WTC11 (cell line): ENCODE measurements at regions not wholly inside any gene's neighbourhood (a gene's known extent, or its start where the extent isn't known, plus 50 kb on each side); places are given as distances from the start of the nearest gene placed in this dataset.

Source experiments
- ATAC-seq: fragments of 200-7000 bp; cut with Tn5 transposase; 2 replicates; pipeline ENCODE4 v1.10.0; 2021; ENCODE audit warnings: mild to moderate bottlenecking, moderate library complexity
- CTCF ChIA-PET: fragments of 300-600 bp; sonication (Branson Sonifier 250); formaldehyde crosslinking; loops from one replicate; lab custom pipeline; 2021; ENCODE audit warnings: antibody characterized with exemption; lab: Charles Lee
- POLR2A ChIA-PET: fragments of 350-600 bp; sonication (Branson Sonifier 250); formaldehyde crosslinking; loops from one replicate; lab custom pipeline; 2021; ENCODE audit warnings: antibody characterized with exemption; lab: Charles Lee
- DNase-seq: peaks from one replicate; pipeline ENCODE4 v3.0.0; 2021; ENCODE audit warnings: low spot score
- H3K27ac Mint-ChIP-seq: 2 replicates; pipeline ENCODE4 v1.8.0; 2021; ENCODE audit warnings: mixed read lengths
- H3K27me3 Mint-ChIP-seq: 2 replicates; pipeline ENCODE4 v1.8.0; 2021; ENCODE audit warnings: low read depth, mild to moderate bottlenecking, moderate library complexity, mixed read lengths
- H3K36me3 Mint-ChIP-seq: 2 replicates; pipeline ENCODE4 v1.8.0; 2021; ENCODE audit warnings: mixed read lengths
- H3K4me1 Mint-ChIP-seq: 2 replicates; pipeline ENCODE4 v1.8.0; 2022; ENCODE audit warnings: mixed read lengths
- H3K4me3 Mint-ChIP-seq: 2 replicates; pipeline ENCODE4 v1.8.0; 2021; ENCODE audit warnings: mild to moderate bottlenecking, moderate library complexity, mixed read lengths
- H3K9me3 Mint-ChIP-seq: 2 replicates; pipeline ENCODE4 v1.8.0; 2021; ENCODE audit warnings: mixed read lengths
- CBFB ChIP-seq: sonication (generic); formaldehyde crosslinking; IDR thresholded peaks from 2 replicates; pipeline ENCODE4 v1.8.1; 2022; ENCODE audit warnings: mild to moderate bottlenecking, low read depth, missing genetic modification reagents
- CREB1 ChIP-seq: sonication (generic); formaldehyde crosslinking; IDR thresholded peaks from 2 replicates; pipeline ENCODE4 v1.8.0; 2023; ENCODE audit warnings: mild to moderate bottlenecking, missing genetic modification reagents
- ELF4 ChIP-seq: sonication (generic); formaldehyde crosslinking; IDR thresholded peaks from 2 replicates; pipeline ENCODE4 v1.8.1; 2022; ENCODE audit warnings: low read depth, mild to moderate bottlenecking, moderate library complexity, missing genetic modification reagents
- ESRRA ChIP-seq: sonication (generic); formaldehyde crosslinking; IDR thresholded peaks from 2 replicates; pipeline ENCODE4 v1.8.1; 2022; ENCODE audit warnings: mild to moderate bottlenecking, missing genetic modification reagents, borderline replicate concordance
- ETV6 ChIP-seq: sonication (generic); formaldehyde crosslinking; IDR thresholded peaks from 2 replicates; pipeline ENCODE4 v1.8.1; 2022; ENCODE audit warnings: mild to moderate bottlenecking, missing genetic modification reagents
- HMGA2 ChIP-seq: fragments of 250-450 bp; sonication (Bioruptor Pico); IDR thresholded peaks from 2 replicates; pipeline ENCODE4 v1.4.0; 2021; ENCODE audit warnings: mild to moderate bottlenecking, moderate library complexity
- JAZF1 ChIP-seq: fragments of 250-450 bp; sonication (Bioruptor Pico); IDR thresholded peaks from 2 replicates; pipeline ENCODE4 v1.9.0; 2021; ENCODE audit warnings: moderate library complexity, mild to moderate bottlenecking, inconsistent platforms
- JUN ChIP-seq: sonication (generic); formaldehyde crosslinking; IDR thresholded peaks from 2 replicates; pipeline ENCODE4 v1.8.0; 2023; ENCODE audit warnings: mild to moderate bottlenecking, missing genetic modification reagents
- MXD4 ChIP-seq: fragments of 250-450 bp; sonication (Bioruptor Pico); IDR thresholded peaks from 2 replicates; pipeline ENCODE4 v1.8.0; 2021; ENCODE audit warnings: mild to moderate bottlenecking, moderate library complexity, borderline replicate concordance
- SMAD4 ChIP-seq: sonication (generic); formaldehyde crosslinking; IDR thresholded peaks from 2 replicates; pipeline ENCODE4 v1.8.0; 2022; ENCODE audit warnings: mild to moderate bottlenecking, missing genetic modification reagents
- TP53 ChIP-seq: sonication (generic); formaldehyde crosslinking; IDR thresholded peaks from 2 replicates; pipeline ENCODE4 v1.8.1; 2023; ENCODE audit warnings: mild to moderate bottlenecking, missing genetic modification reagents
- ZNF121 ChIP-seq: sonication (generic); formaldehyde crosslinking; IDR thresholded peaks from 2 replicates; pipeline ENCODE4 v1.8.0; 2023; ENCODE audit warnings: missing genetic modification reagents
- ZNF138 ChIP-seq: sonication (generic); formaldehyde crosslinking; conservative IDR thresholded peaks from 2 replicates; pipeline ENCODE4 v1.8.1; 2022; ENCODE audit warnings: mild to moderate bottlenecking, moderate library complexity, missing genetic modification reagents
- ZNF219 ChIP-seq: sonication (generic); formaldehyde crosslinking; IDR thresholded peaks from 2 replicates; pipeline ENCODE4 v1.8.0; 2023; ENCODE audit warnings: missing genetic modification reagents, mild to moderate bottlenecking, borderline replicate concordance
- TF ChIP-seq, protein P1 (sequence below): fragments of 250-450 bp; sonication (Bioruptor Pico); IDR thresholded peaks from 2 replicates; pipeline ENCODE4 v1.9.0; 2021; ENCODE audit warnings: mild to moderate bottlenecking
- TF ChIP-seq, protein P2 (sequence below): sonication (generic); formaldehyde crosslinking; IDR thresholded peaks from 2 replicates; pipeline ENCODE4 v1.8.0; 2022; ENCODE audit warnings: mild to moderate bottlenecking, missing genetic modification reagents
- TF ChIP-seq, protein P3 (sequence below): sonication (generic); formaldehyde crosslinking; IDR thresholded peaks from 2 replicates; pipeline ENCODE4 v1.8.1; 2023; ENCODE audit warnings: mild to moderate bottlenecking, missing genetic modification reagents
- TF ChIP-seq, protein P4 (sequence below): sonication (generic); formaldehyde crosslinking; IDR thresholded peaks from 2 replicates; pipeline ENCODE4 v1.8.0; 2022; ENCODE audit warnings: missing genetic modification reagents
- TF ChIP-seq, protein P5 (sequence below): sonication (generic); formaldehyde crosslinking; IDR thresholded peaks from 2 replicates; pipeline ENCODE4 v1.8.1; 2023; ENCODE audit warnings: mild to moderate bottlenecking, moderate library complexity, missing genetic modification reagents
- TF ChIP-seq, protein P6 (sequence below): fragments of 250-450 bp; sonication (Bioruptor Pico); IDR thresholded peaks from 2 replicates; pipeline ENCODE4 v1.9.0; 2021; ENCODE audit warnings: mild to moderate bottlenecking

DNA sequence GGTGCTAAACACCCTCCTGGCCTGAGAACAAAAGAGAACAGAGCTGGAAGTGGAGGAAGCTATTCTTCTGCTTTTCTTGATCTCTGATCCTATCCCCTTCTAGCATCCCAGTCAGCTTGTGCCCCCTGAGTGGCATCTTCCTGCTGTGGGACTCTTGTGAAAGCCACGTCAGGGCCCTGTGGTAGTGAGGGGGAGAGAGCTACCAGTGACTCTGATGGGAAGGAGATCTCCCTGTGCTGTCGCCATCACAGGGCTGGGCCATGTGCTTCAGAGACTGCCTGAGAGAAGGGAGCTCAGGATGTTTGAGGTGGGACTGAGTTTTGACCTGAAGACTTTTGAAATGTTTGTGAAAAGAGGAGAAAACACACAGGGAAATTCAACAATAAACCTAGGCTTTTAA, 107.6 kb upstream of the FUT8 start:
- H3K27ac Mint-ChIP-seq: no peak overlapping the region
- ChIA-PET CTCF (interaction anchor here (0.9 to 1.5 kb wide), 2 partner anchors 17 to 107 kb away, joined by 3 to 6 read pairs; partner anchors contain the start of gene FUT8), POLR2A (no interaction called here)
- DNase-seq: no peak
- peaks cover 2% of the 10 kb centered on the region; the same call in 1 of the 2 replicates for H3K27me3 Mint-ChIP-seq
- no peak for ATAC-seq
- no peak overlapping the region for H3K4me3 Mint-ChIP-seq
- peaks cover 26% of the 10 kb centered on the region for H3K4me1 Mint-ChIP-seq
- TF ChIP-seq ETV6 (CRISPR knock-in tag) (no peak), ZNF121 (CRISPR knock-in tag) (no peak), SMAD4 (CRISPR knock-in tag) (no peak), ZNF138 (no peak), ZNF219 (CRISPR knock-in tag) (no peak), JAZF1 (CRISPR knock-in tag) (no peak), CBFB (CRISPR knock-in tag) (no peak), TP53 (CRISPR knock-in tag) (no peak)
- TF ChIP-seq, protein P1, sequence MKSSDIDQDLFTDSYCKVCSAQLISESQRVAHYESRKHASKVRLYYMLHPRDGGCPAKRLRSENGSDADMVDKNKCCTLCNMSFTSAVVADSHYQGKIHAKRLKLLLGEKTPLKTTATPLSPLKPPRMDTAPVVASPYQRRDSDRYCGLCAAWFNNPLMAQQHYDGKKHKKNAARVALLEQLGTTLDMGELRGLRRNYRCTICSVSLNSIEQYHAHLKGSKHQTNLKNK (CRISPR knock-in tag): no peak
- TF ChIP-seq, protein P2, sequence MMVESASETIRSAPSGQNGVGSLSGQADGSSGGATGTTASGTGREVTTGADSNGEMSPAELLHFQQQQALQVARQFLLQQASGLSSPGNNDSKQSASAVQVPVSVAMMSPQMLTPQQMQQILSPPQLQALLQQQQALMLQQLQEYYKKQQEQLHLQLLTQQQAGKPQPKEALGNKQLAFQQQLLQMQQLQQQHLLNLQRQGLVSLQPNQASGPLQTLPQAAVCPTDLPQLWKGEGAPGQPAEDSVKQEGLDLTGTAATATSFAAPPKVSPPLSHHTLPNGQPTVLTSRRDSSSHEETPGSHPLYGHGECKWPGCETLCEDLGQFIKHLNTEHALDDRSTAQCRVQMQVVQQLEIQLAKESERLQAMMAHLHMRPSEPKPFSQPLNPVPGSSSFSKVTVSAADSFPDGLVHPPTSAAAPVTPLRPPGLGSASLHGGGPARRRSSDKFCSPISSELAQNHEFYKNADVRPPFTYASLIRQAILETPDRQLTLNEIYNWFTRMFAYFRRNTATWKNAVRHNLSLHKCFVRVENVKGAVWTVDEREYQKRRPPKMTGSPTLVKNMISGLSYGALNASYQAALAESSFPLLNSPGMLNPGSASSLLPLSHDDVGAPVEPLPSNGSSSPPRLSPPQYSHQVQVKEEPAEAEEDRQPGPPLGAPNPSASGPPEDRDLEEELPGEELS: no peak
- TF ChIP-seq, protein P3, sequence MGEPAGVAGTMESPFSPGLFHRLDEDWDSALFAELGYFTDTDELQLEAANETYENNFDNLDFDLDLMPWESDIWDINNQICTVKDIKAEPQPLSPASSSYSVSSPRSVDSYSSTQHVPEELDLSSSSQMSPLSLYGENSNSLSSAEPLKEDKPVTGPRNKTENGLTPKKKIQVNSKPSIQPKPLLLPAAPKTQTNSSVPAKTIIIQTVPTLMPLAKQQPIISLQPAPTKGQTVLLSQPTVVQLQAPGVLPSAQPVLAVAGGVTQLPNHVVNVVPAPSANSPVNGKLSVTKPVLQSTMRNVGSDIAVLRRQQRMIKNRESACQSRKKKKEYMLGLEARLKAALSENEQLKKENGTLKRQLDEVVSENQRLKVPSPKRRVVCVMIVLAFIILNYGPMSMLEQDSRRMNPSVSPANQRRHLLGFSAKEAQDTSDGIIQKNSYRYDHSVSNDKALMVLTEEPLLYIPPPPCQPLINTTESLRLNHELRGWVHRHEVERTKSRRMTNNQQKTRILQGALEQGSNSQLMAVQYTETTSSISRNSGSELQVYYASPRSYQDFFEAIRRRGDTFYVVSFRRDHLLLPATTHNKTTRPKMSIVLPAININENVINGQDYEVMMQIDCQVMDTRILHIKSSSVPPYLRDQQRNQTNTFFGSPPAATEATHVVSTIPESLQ (CRISPR knock-in tag): no peak
- H3K36me3 Mint-ChIP-seq: no peaks in the 10 kb centered on the region
- no peaks in the 10 kb centered on the region for H3K9me3 Mint-ChIP-seq

DNA sequence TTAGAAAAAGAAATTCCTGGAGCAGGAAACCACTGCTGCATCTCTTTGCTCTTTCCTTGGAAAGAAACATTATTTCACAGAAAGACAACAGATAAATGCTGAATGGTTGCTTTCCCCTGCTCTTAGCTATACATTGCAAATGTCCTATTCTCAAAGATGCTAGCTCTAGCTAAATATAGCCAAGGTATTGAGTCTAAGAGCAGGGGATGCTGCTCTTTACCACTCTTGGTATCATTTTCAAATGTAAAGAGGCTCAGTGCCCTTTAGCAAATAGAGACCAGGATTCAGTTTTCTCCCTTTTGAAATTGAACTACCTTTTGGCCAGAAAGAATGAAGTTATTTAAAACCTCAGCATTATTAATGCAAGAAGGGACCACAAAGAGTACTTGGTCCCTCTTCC, 104.0 kb upstream of the FUT8 start:
- H3K4me1 Mint-ChIP-seq: peaks cover 22% of the 10 kb centered on the region
- H3K9me3 Mint-ChIP-seq: peaks cover 4% of the 10 kb centered on the region; the same call in 1 of the 2 replicates
- ChIA-PET CTCF (no interaction called here), POLR2A (no interaction called here)
- H3K27me3 Mint-ChIP-seq: no peaks in the 10 kb centered on the region; the same call in 1 of the 2 replicates
- no peak overlapping the region for H3K27ac Mint-ChIP-seq
- H3K36me3 Mint-ChIP-seq: no peaks in the 10 kb centered on the region
- ATAC-seq: no peak
- no peak overlapping the region for H3K4me3 Mint-ChIP-seq
- TF ChIP-seq CREB1 (CRISPR knock-in tag): no peak
- no peak for TF ChIP-seq HMGA2 (CRISPR knock-in tag)
- TF ChIP-seq, protein P4, sequence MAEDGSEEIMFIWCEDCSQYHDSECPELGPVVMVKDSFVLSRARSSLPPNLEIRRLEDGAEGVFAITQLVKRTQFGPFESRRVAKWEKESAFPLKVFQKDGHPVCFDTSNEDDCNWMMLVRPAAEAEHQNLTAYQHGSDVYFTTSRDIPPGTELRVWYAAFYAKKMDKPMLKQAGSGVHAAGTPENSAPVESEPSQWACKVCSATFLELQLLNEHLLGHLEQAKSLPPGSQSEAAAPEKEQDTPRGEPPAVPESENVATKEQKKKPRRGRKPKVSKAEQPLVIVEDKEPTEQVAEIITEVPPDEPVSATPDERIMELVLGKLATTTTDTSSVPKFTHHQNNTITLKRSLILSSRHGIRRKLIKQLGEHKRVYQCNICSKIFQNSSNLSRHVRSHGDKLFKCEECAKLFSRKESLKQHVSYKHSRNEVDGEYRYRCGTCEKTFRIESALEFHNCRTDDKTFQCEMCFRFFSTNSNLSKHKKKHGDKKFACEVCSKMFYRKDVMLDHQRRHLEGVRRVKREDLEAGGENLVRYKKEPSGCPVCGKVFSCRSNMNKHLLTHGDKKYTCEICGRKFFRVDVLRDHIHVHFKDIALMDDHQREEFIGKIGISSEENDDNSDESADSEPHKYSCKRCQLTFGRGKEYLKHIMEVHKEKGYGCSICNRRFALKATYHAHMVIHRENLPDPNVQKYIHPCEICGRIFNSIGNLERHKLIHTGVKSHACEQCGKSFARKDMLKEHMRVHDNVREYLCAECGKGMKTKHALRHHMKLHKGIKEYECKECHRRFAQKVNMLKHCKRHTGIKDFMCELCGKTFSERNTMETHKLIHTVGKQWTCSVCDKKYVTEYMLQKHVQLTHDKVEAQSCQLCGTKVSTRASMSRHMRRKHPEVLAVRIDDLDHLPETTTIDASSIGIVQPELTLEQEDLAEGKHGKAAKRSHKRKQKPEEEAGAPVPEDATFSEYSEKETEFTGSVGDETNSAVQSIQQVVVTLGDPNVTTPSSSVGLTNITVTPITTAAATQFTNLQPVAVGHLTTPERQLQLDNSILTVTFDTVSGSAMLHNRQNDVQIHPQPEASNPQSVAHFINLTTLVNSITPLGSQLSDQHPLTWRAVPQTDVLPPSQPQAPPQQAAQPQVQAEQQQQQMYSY (CRISPR knock-in tag): no peak
- TF ChIP-seq ELF4 (CRISPR knock-in tag): no peak
- DNase-seq: no peak

DNA sequence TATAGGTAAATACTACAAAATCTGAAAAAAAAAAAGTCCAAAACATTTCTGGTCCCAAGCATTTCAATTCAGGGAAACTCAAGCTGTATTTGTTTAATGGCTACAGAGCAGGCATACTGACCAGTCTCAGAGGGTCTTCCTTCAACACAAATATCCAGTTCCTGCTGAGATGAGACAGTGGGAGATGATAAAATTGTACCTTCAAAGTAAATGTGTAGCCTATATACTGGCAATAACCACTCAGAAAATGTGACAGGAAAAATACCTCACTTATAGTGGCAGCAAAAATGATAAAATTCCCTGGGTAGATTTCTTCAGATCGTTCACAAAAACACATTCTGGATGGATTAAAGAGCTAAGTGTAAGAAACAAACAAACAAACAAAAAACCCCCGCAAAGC, 102.0 kb upstream of the FUT8 start:
- no peak for ATAC-seq
- TF ChIP-seq ESRRA (CRISPR knock-in tag) (no peak), JUN (CRISPR knock-in tag) (no peak), ZNF121 (CRISPR knock-in tag) (no peak), SMAD4 (CRISPR knock-in tag) (no peak), MXD4 (CRISPR knock-in tag) (no peak)
- TF ChIP-seq, protein P5, sequence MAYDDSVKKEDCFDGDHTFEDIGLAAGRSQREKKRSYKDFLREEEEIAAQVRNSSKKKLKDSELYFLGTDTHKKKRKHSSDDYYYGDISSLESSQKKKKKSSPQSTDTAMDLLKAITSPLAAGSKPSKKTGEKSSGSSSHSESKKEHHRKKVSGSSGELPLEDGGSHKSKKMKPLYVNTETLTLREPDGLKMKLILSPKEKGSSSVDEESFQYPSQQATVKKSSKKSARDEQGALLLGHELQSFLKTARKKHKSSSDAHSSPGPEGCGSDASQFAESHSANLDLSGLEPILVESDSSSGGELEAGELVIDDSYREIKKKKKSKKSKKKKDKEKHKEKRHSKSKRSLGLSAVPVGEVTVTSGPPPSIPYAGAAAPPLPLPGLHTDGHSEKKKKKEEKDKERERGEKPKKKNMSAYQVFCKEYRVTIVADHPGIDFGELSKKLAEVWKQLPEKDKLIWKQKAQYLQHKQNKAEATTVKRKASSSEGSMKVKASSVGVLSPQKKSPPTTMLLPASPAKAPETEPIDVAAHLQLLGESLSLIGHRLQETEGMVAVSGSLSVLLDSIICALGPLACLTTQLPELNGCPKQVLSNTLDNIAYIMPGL: no peak
- TF ChIP-seq, protein P6, sequence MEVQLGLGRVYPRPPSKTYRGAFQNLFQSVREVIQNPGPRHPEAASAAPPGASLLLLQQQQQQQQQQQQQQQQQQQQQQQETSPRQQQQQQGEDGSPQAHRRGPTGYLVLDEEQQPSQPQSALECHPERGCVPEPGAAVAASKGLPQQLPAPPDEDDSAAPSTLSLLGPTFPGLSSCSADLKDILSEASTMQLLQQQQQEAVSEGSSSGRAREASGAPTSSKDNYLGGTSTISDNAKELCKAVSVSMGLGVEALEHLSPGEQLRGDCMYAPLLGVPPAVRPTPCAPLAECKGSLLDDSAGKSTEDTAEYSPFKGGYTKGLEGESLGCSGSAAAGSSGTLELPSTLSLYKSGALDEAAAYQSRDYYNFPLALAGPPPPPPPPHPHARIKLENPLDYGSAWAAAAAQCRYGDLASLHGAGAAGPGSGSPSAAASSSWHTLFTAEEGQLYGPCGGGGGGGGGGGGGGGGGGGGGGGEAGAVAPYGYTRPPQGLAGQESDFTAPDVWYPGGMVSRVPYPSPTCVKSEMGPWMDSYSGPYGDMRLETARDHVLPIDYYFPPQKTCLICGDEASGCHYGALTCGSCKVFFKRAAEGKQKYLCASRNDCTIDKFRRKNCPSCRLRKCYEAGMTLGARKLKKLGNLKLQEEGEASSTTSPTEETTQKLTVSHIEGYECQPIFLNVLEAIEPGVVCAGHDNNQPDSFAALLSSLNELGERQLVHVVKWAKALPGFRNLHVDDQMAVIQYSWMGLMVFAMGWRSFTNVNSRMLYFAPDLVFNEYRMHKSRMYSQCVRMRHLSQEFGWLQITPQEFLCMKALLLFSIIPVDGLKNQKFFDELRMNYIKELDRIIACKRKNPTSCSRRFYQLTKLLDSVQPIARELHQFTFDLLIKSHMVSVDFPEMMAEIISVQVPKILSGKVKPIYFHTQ (CRISPR knock-in tag): no peak

More for the DNA sequence above, 102.0 kb upstream of the FUT8 start:
- Mint-ChIP-seq H3K4me1 (peaks cover 7% of the 10 kb centered on the region), H3K27me3 (no peaks in the 10 kb centered on the region), H3K36me3 (no peaks in the 10 kb centered on the region), H3K9me3 (peaks cover 4% of the 10 kb centered on the region; the same call in 1 of the 2 replicates), H3K27ac (no peak overlapping the region), H3K4me3 (no peak overlapping the region)
- ChIA-PET POLR2A (no interaction called here), CTCF (no interaction called here)
- no peak for DNase-seq
